Hepatocyte (in vitro differentiated cells): ENCODE measurements at regions not wholly inside any gene's neighbourhood (a gene's known extent, or its start where the extent isn't known, plus 50 kb on each side); places are given as distances from the start of the nearest gene placed in this dataset.

Experiments used
- DNase-seq: peaks from one replicate; pipeline ENCODE4 v3.0.0-alpha.2; 2016; ENCODE audit warnings: low spot score
- H2AFZ ChIP-seq: fragments of 200-600 bp; sonication (generic); 2 replicates; pipeline ENCODE4 v1.6.0; 2016; ENCODE audit warnings: antibody characterized with exemption, mild to moderate bottlenecking
- H3K27ac ChIP-seq: fragments of 200-600 bp; sonication (generic); 2 replicates; pipeline ENCODE4 v1.5.1; 2016; ENCODE audit warnings: mild to moderate bottlenecking
- H3K27me3 ChIP-seq: fragments of 200-600 bp; sonication (generic); 2 replicates; pipeline ENCODE4 v1.6.1; 2016
- H3K36me3 ChIP-seq: fragments of 200-600 bp; sonication (generic); replicated peaks from 2 replicates; pipeline ENCODE4 v1.5.1; 2016; ENCODE audit warnings: low read depth; ENCODE audit not compliant: insufficient read depth
- H3K4me1 ChIP-seq: fragments of 200-600 bp; sonication (generic); 2 replicates; pipeline ENCODE4 v1.5.1; 2016; ENCODE audit warnings: mild to moderate bottlenecking, moderate library complexity; ENCODE audit not compliant: insufficient read depth
- H3K4me2 ChIP-seq: fragments of 200-600 bp; sonication (generic); 2 replicates; pipeline ENCODE4 v1.6.0; 2016
- H3K4me3 ChIP-seq: fragments of 200-600 bp; sonication (generic); 2 replicates; pipeline ENCODE4 v1.5.1; 2016; ENCODE audit warnings: mild to moderate bottlenecking
- H3K79me2 ChIP-seq: fragments of 200-600 bp; sonication (generic); 2 replicates; pipeline ENCODE4 v1.6.0; 2017; ENCODE audit warnings: mild to moderate bottlenecking
- H3K9me2 ChIP-seq: fragments of 200-600 bp; sonication (generic); replicated peaks from 2 replicates; pipeline ENCODE4 v1.6.0; 2017; ENCODE audit warnings: mild to moderate bottlenecking; ENCODE audit not compliant: insufficient read depth
- H3K9me3 ChIP-seq: fragments of 200-600 bp; sonication (generic); 2 replicates; pipeline ENCODE4 v1.5.1; 2016; ENCODE audit warnings: low read depth, mild to moderate bottlenecking
- H4K20me1 ChIP-seq: fragments of 200-600 bp; sonication (generic); 2 replicates; pipeline ENCODE4 v1.6.0; 2016; ENCODE audit warnings: mild to moderate bottlenecking; ENCODE audit not compliant: insufficient read depth, poor library complexity, severe bottlenecking
- CTCF ChIP-seq: fragments of 200-600 bp; sonication (generic); IDR thresholded peaks from 2 replicates; pipeline ENCODE4 v1.5.1; 2016; ENCODE audit warnings: antibody characterized with exemption, mild to moderate bottlenecking; ENCODE audit not compliant: poor library complexity
- EZH2 ChIP-seq: fragments of 200-600 bp; sonication (generic); IDR thresholded peaks from 2 replicates; pipeline ENCODE4 v1.6.1; 2016; ENCODE audit warnings: antibody characterized with exemption, mild to moderate bottlenecking, borderline replicate concordance
- EZH2phosphoT487 ChIP-seq: fragments of 200-600 bp; sonication (generic); IDR thresholded peaks from one replicate; pipeline ENCODE4 v1.6.1; 2018; ENCODE audit warnings: antibody characterized with exemption, mild to moderate bottlenecking, low read depth, moderate library complexity; ENCODE audit not compliant: unreplicated experiment, severe bottlenecking
- WGBS: methylation state at CpG from one replicate; pipeline ENCODE4 v1.1.6; 2016; ENCODE audit warnings: low lambda C conversion rate; ENCODE audit errors: missing lambda C conversion rate; 5-methylcytosine and 5-hydroxymethylcytosine counted together

- H3K27ac ChIP-seq: no peak overlapping the region
- no peaks in the 10 kb centered on the region for H4K20me1 ChIP-seq
- H3K36me3 ChIP-seq: no peaks in the 10 kb centered on the region
- H3K4me1 ChIP-seq: no peaks in the 10 kb centered on the region
- H3K27me3 ChIP-seq: no peaks in the 10 kb centered on the region
- H3K4me3 ChIP-seq: no peak overlapping the region
- H3K4me2 ChIP-seq: no peak overlapping the region
- peaks cover 6% of the 10 kb centered on the region for H3K9me3 ChIP-seq
- WGBS: over 99% methylated on average over 6 of the region's 6 CpGs
- no peak for TF ChIP-seq CTCF
- no peak for TF ChIP-seq EZH2
- no peak for TF ChIP-seq EZH2phosphoT487
- H3K79me2 ChIP-seq: no peaks in the 10 kb centered on the region
- H3K9me2 ChIP-seq: no peaks in the 10 kb centered on the region
- no peak overlapping the region for H2AFZ ChIP-seq
- no peak for DNase-seq
Measured at GRCh38 chr19:27772059-27772458, 1440.9 kb downstream of the UQCRFS1 start.

GRCh38 chr19:27770095-27770494 is 1442.9 kb downstream of the UQCRFS1 start:
- peaks cover 6% of the 10 kb centered on the region for H3K9me3 ChIP-seq
- no peaks in the 10 kb centered on the region for H3K9me2 ChIP-seq
- H3K4me2 ChIP-seq: no peak overlapping the region
- H3K79me2 ChIP-seq: no peaks in the 10 kb centered on the region
- no peaks in the 10 kb centered on the region for H4K20me1 ChIP-seq
- H3K36me3 ChIP-seq: no peaks in the 10 kb centered on the region
- no peaks in the 10 kb centered on the region for H3K27me3 ChIP-seq
- WGBS: 94% methylated on average over 5 of the region's 5 CpGs
- H3K27ac ChIP-seq: no peak overlapping the region
- no peak for DNase-seq
- H2AFZ ChIP-seq: no peak overlapping the region
- H3K4me1 ChIP-seq: no peaks in the 10 kb centered on the region
- H3K4me3 ChIP-seq: no peak overlapping the region
- TF ChIP-seq CTCF (no peak), EZH2 (no peak), EZH2phosphoT487 (no peak)

GRCh38 chr19:27767234-27767633 is 1445.7 kb downstream of the UQCRFS1 start:
- H3K4me1 ChIP-seq: no peaks in the 10 kb centered on the region
- H4K20me1 ChIP-seq: no peaks in the 10 kb centered on the region
- WGBS: 96% methylated on average over 8 of the region's 8 CpGs
- no peak for DNase-seq
- no peaks in the 10 kb centered on the region for H3K79me2 ChIP-seq
- no peaks in the 10 kb centered on the region for H3K27me3 ChIP-seq
- TF ChIP-seq CTCF (no peak), EZH2 (no peak), EZH2phosphoT487 (no peak)
- no peak overlapping the region for H3K4me3 ChIP-seq
- H3K27ac ChIP-seq: no peak overlapping the region
- H2AFZ ChIP-seq: no peak overlapping the region
- no peaks in the 10 kb centered on the region for H3K36me3 ChIP-seq
- H3K9me2 ChIP-seq: no peaks in the 10 kb centered on the region
- no peaks in the 10 kb centered on the region for H3K9me3 ChIP-seq
- H3K4me2 ChIP-seq: no peak overlapping the region
